Bronchial epithelial cell (primary cell): ENCODE measurements at regions not wholly inside any gene's neighbourhood (a gene's known extent, or its start where the extent isn't known, plus 50 kb on each side); places are given as distances from the start of the nearest gene placed in this dataset.

ENCODE experiments used
- DNase-seq: peaks from one replicate; pipeline ENCODE4 v3.0.0-alpha.2; 2010; ENCODE audit warnings: low read depth
- FAIRE-seq: peaks from 2 replicates; lab custom pipeline; 2011; peaks lifted over from hg19 to GRCh38; lab: Jason Lieb, UNC
- H3K27me3 ChIP-seq: 2 replicates; pipeline ENCODE4 v1.5.1; 2011; ENCODE audit warnings: low read length; ENCODE audit not compliant: control insufficient read depth, insufficient read depth
- H3K36me3 ChIP-seq: 2 replicates; pipeline ENCODE4 v1.5.1; 2011; ENCODE audit warnings: low read length; ENCODE audit not compliant: control insufficient read depth, insufficient read depth
- H3K4me3 ChIP-seq: 2 replicates; pipeline ENCODE4 v1.5.1; 2011; ENCODE audit warnings: mild to moderate bottlenecking, low read depth, low read length, control low read depth
- CTCF ChIP-seq: IDR thresholded peaks from 2 replicates; pipeline ENCODE4 v1.5.1; 2011; ENCODE audit warnings: mild to moderate bottlenecking, moderate library complexity, low read length, control low read depth, inconsistent platforms; ENCODE audit not compliant: insufficient read depth, severe bottlenecking

DNA sequence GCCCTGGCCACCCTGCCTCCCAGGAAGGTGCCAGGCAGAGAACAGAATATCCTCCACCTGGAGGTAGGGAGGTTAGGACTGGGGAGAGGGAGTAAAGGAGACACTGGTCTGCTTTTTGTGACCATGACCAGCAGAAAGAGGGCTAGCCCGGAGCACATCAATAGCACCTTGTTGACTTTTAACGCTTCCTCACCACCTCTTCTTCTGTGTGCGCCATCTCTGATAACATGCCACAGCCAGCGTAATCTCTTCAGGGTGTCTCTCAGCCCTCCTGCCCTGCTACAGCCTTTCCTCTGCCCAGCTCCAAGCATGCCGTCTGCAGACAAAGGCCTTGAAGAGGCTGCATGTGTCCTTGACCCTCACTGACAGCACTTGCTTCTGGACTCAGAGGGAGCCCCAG is 50.9 kb upstream of the GJA5 start:
- TF ChIP-seq CTCF = no peak
- no peaks in the 10 kb centered on the region for H3K36me3 ChIP-seq
- no peaks in the 10 kb centered on the region for H3K27me3 ChIP-seq
- DNase-seq (no peak), FAIRE-seq (no peak)
- H3K4me3 ChIP-seq = no peak overlapping the region

DNA sequence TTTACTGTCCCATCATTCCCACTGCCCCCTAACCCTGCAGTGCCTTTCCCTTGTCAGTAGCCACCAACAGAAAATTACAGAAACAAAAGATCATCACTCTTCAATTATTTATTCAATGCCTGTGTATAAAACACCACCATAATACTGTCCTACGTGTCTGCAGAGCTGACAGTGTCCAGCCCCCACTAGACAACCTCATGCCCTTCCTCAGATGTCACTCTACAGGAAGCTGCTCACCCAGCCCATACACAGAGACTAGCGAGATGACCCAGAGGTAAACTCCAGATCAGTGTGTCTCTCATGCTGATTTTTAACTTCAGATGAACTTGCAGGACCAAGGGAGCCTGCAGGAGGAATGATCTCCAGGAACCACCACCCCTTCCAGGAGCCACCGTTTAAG is 51.3 kb upstream of the GJA5 start:
- no peak for FAIRE-seq
- no peak overlapping the region for H3K4me3 ChIP-seq
- DNase-seq = no peak
- H3K36me3 ChIP-seq = no peaks in the 10 kb centered on the region
- H3K27me3 ChIP-seq = no peaks in the 10 kb centered on the region
- TF ChIP-seq CTCF = no peak

DNA sequence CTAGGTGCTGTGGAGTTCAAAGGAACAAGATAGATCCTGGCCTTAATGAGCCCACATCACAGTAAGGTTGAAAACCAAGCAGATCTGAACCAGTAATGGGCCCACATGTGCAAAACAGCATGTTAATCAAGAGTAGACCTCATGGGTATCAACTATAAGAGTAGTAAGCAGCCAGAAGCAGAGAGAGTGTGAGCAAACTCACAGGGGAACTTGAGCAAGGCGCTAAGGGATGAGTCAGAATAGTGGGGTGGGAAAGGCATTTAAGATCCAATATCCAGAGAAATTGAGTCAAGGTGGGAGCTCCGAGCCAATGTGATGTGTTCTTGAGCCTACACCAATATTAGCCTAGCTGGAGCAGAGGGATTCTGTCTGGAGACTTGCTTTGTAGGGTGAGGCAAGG is 52.4 kb upstream of the GJA5 start:
- no peaks in the 10 kb centered on the region for H3K27me3 ChIP-seq
- TF ChIP-seq CTCF = no peak
- DNase-seq = no peak
- no peak overlapping the region for H3K4me3 ChIP-seq
- no peak for FAIRE-seq
- H3K36me3 ChIP-seq = no peaks in the 10 kb centered on the region

GRCh38 chr1:147815503-147815902 is 55.1 kb upstream of the GJA5 start:
- TF ChIP-seq CTCF = no peak
- peak; percentile 23 for FAIRE-seq
- no peak for DNase-seq
- Histone ChIP-seq H3K27me3 (no peaks in the 10 kb centered on the region), H3K4me3 (no peak overlapping the region), H3K36me3 (no peaks in the 10 kb centered on the region)

GRCh38 chr1:147820761-147821297 is 60.4 kb upstream of the GJA5 start:
- TF ChIP-seq CTCF = no peak
- DNase-seq = no peak
- H3K4me3 ChIP-seq = no peak overlapping the region
- FAIRE-seq = no peak
- H3K27me3 ChIP-seq = no peaks in the 10 kb centered on the region
- H3K36me3 ChIP-seq = no peaks in the 10 kb centered on the region

GRCh38 chr1:147821883-147822282 is 61.5 kb upstream of the GJA5 start:
- FAIRE-seq (no peak), DNase-seq (no peak)
- Histone ChIP-seq H3K4me3 (no peak overlapping the region), H3K36me3 (no peaks in the 10 kb centered on the region), H3K27me3 (no peaks in the 10 kb centered on the region)
- no peak for TF ChIP-seq CTCF
